GM19438 (cell line): ENCODE measurements at regions not wholly inside any gene's neighbourhood (a gene's known extent, or its start where the extent isn't known, plus 50 kb on each side); places are given as distances from the start of the nearest gene placed in this dataset.
"Not testable (repeated sequence)": the region's sequence is repeated elsewhere in the genome, so short reads cannot be mapped to it uniquely, and the experiment has no call there.

Experiments used
- ATAC-seq: cut with Tn5 transposase; IDR thresholded peaks from one replicate; pipeline ENCODE4 v1.9.1; 2021; ENCODE audit warnings: low read depth; ENCODE audit not compliant: unreplicated experiment

- ATAC-seq, result no peak
Measured at GRCh38 chr14:29351996-29352705, 575.5 kb downstream of the PRKD1 start.

DNA sequence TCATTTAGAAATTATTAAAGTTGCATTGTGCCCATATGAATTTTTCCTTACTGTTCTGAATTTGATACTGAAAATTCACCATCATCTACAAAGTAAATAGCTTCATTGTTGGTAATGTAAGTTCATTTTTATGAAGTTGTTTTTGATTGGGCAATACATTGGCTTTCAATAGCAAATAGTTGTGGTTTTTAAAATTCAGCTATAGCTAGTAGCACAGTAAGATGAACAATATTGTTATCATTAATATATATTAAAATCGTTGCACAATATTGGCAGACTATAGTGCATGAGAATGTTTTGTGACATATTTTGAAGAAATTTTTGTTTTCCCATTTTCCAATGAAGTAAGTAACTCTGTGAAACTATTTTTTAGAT lies 575.0 kb downstream of the PRKD1 start:
- no peak for ATAC-seq

GRCh38 chr14:29353513-29353912 lies 574.1 kb downstream of the PRKD1 start:
- no peak for ATAC-seq

DNA sequence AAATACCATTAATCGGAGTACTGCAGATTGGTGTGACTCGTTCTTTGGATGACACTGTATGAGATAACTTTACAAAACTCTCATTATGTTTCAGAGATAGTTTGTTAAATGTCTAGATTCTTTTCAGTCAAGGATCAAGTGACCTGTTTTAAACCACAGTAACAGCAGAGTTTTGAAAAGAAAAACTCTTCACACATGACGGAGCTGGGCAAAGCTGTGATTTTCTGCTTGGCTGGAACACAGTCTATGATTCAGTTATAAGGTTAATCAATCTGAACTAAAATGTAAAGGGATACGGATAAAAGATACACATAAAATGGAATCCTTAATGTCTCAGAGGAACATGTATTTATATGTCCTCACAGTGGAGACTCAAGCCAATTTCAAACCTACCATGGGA lies 573.2 kb downstream of the PRKD1 start:
- no peak for ATAC-seq

GRCh38 chr14:29355331-29355730 lies 572.3 kb downstream of the PRKD1 start:
- no peak for ATAC-seq

GRCh38 chr14:29355846-29356245 lies 571.8 kb downstream of the PRKD1 start:
- ATAC-seq, result no peak

GRCh38 chr14:29360656-29361055 lies 567.0 kb downstream of the PRKD1 start:
- ATAC-seq, result no peak

DNA sequence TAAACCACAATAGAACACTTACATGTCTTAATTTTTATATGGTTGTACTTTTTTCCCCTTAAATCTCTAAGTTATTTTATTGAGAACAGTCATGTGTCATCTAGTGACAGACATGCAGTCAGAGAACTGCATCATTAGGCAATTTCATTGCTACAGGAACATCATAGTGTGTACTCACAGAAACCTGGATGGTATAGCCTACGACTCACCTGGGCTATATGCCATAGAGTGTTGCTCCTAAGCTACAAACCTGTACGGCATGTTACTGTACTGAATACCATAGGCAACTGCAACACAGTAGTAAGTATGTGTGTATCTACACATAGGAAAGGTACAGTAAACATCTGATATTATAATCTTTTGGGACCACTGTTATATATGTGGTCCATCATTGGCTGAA lies 557.6 kb downstream of the PRKD1 start:
- no peak for ATAC-seq

- no peak for ATAC-seq
Measured at GRCh38 chr14:29376237-29376636, 551.4 kb downstream of the PRKD1 start.

DNA sequence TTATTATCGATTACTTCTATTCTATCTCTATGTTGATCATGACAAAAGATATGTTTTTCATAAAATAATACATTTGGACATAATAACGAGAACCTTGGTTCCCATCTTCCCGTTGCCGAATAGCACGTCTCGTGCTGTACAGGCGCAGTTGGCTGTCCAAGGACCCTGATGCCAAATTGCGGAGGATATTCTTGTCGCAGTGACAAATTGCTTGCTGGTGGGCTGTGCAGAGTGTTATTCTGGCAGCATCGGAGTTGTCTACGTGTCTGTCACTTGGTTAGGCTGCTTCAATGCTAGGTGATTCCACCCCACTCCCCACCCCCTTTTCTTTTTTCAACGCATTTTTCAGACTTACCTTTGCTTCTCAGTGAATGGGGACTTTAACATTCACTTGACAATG lies 546.8 kb downstream of the PRKD1 start:
- no peak for ATAC-seq

- ATAC-seq, result no peak
Measured at GRCh38 chr14:29388571-29388970, 539.1 kb downstream of the PRKD1 start.

- ATAC-seq, result no peak
Measured at GRCh38 chr14:29390081-29390832, 537.4 kb downstream of the PRKD1 start.

- ATAC-seq, result no peak
Measured at GRCh38 chr14:29391231-29391630, 536.4 kb downstream of the PRKD1 start.

DNA sequence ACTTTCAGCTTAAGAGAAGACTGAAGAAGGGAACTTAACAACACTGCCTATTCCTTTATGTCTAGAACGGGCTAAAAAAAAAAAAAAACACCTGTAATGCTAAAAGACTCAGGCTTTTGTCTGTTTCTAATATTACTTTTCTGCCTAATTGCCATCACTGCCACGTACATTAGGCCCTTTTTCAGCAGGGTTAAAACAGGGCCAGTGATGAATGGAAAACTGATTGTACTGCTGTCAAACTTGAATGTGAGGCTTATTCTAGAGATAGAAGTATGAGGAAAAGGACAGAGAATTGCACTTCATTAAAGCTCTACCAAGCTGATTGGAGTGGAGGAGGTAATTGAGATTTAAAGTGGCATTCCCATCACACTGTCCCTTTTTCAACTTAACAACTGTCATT lies 535.8 kb downstream of the PRKD1 start:
- ATAC-seq, result no peak

DNA sequence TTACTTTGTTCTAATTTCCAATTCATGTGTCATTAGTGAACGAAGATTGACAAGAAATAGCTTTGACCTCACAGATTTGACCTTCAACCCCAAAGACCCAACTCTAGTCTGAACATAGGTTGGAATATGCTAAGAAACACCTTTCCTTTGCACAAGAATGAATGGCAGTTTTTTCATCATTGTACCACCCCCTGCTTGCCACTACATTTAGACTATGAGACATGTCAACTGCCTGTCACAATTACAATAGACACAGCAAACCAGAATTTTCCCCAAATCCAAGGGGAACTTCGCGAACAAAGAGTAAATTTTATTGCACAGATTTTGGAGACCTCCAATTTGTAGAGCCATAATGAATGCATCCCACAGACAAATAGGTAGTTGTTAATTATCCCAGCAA lies 535.4 kb downstream of the PRKD1 start:
- no peak for ATAC-seq

DNA sequence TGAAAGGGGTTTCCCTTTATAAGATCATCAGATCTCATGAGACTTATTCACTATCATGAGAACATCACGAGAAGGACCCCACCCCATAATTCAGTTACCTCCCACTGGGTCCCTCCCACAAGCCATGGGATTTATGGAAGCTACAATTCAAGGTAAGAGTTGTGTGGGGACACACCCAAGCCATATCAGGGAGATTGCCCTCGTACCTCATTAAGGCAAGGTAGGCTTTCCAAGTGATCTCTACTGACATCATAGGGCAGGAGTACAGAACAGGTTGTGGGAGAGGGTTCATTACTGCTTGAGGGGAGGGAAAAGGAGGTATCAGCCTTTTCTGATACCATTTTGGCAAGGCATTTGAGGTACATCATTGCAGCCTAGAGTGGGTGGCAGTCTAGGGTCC lies 524.6 kb downstream of the PRKD1 start:
- no peak for ATAC-seq

DNA sequence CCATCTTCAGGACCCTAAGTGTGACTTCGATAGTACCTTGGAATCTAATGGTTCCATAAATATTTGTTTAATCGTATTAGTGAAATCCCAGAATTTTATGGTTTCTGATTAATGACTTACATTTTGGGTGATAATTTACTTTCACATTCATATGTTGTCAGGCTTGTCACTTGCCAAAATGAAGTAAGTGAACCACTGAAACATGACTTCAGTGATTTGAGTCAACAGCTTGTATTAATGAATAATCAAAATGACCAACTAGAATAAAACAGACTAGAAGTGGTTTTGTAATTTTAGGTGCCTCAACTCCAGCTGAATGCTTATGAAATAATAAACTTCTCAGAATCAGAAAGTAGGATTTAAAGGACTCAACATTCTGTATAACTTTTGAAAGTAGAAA lies 517.1 kb downstream of the PRKD1 start:
- ATAC-seq, result no peak

DNA sequence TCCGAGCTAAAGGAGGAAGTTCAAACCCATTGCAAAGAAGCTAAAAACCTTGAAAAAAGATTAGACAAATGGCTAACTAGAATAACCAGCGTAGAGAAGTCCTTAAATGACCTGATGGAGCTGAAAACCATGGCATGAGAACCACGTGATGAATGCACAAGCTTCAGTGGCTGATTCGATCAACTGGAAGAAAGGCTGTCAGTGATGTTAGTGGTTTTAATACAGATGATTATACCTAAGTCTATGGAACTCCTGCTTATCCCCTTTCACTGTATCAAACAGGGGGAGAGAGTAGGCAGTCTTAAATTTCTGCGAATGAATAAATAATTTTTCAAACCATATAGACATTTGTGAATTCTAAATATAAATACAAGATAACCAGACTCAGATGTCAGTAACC lies 512.7 kb downstream of the PRKD1 start:
- not testable (repeated sequence) for ATAC-seq

- no peak for ATAC-seq
Measured at GRCh38 chr14:29419736-29420135, 507.9 kb downstream of the PRKD1 start.

DNA sequence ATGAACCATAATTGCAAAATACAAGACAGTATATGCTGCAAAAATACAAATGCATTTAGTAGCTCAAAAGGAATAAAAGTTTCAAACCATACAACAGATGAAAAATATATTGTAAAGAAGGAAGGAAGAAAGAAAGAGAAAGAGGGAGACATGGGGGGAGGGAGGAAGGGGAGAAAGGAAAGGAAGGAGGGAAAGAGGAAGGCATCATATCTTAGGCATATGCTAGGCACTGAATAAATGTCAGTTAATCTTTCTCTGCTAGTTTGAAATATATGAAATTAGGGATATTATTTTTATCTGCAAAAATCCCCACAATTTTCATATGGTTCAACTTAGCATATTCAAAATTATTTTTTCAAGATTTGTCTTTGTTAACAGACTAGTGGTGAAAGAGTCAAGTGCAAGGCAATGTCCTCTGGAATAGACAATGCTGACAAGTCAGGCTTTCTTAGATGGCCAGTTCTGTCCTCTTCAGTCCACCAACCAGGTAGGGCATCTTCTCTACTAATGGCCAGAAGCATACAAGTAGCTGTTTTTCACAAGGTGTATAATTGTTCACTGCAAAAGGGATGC lies 506.4 kb downstream of the PRKD1 start:
- ATAC-seq, result no peak

GRCh38 chr14:29425705-29426482 lies 501.8 kb downstream of the PRKD1 start:
- ATAC-seq, result no peak
